ENCODE measurements at regions not wholly inside any gene's neighbourhood (a gene's known extent, or its start where the extent isn't known, plus 50 kb on each side); places are given as distances from the start of the nearest gene placed in this dataset.

GRCh38 chr1:175894581-175894980 is 151.2 kb upstream of the TNR start:
- DNase-seq: no peak

GRCh38 chr1:175893192-175893591 is 149.8 kb upstream of the TNR start:
- no peak for DNase-seq

- DNase-seq: no peak
Observed at GRCh38 chr1:175892686-175893085, 149.3 kb upstream of the TNR start.

GRCh38 chr1:175891783-175892309 is 148.5 kb upstream of the TNR start:
- no peak for DNase-seq

- no peak for DNase-seq
Observed at GRCh38 chr1:175890958-175891357, 147.6 kb upstream of the TNR start.

GRCh38 chr1:175889848-175890247 is 146.5 kb upstream of the TNR start:
- peak; percentile 39 for DNase-seq

- DNase-seq: no peak
Observed at GRCh38 chr1:175888996-175889395, 145.6 kb upstream of the TNR start.

- DNase-seq: peak; percentile 60
Observed at GRCh38 chr1:175887981-175888428, 144.6 kb upstream of the TNR start.

- DNase-seq: no peak
Observed at GRCh38 chr1:175887521-175887920, 144.1 kb upstream of the TNR start.

GRCh38 chr1:175885326-175885725 is 141.9 kb upstream of the TNR start:
- no peak for DNase-seq

- no peak for DNase-seq
Observed at GRCh38 chr1:175884369-175884768, 141.0 kb upstream of the TNR start.

GRCh38 chr1:175882192-175882591 is 138.8 kb upstream of the TNR start:
- no peak for DNase-seq

GRCh38 chr1:175881246-175881976 is 138.0 kb upstream of the TNR start:
- no peak for DNase-seq

- no peak for DNase-seq
Observed at GRCh38 chr1:175878775-175879174, 135.4 kb upstream of the TNR start.

GRCh38 chr1:175877939-175878737 is 134.7 kb upstream of the TNR start:
- DNase-seq: peak; percentile 1

GRCh38 chr1:175875556-175875955 is 132.2 kb upstream of the TNR start:
- no peak for DNase-seq

GRCh38 chr1:175874081-175874480 is 130.7 kb upstream of the TNR start:
- no peak for DNase-seq

- no peak for DNase-seq
Observed at GRCh38 chr1:175873290-175873935, 130.0 kb upstream of the TNR start.

- DNase-seq: no peak
Observed at GRCh38 chr1:175872588-175872987, 129.2 kb upstream of the TNR start.

GRCh38 chr1:175871647-175872046 is 128.3 kb upstream of the TNR start:
- DNase-seq: no peak

GRCh38 chr1:175870217-175870616 is 126.8 kb upstream of the TNR start:
- no peak for DNase-seq

GRCh38 chr1:175866776-175867175 is 123.4 kb upstream of the TNR start:
- DNase-seq: no peak

GRCh38 chr1:175865041-175865766 is 121.8 kb upstream of the TNR start:
- no peak for DNase-seq
